Esophagus squamous epithelium (tissue), 5 donors: ENCODE measurements at regions not wholly inside any gene's neighbourhood (a gene's known extent, or its start where the extent isn't known, plus 50 kb on each side); places are given as distances from the start of the nearest gene placed in this dataset.

ENCODE experiments used
- DNase-seq: peaks from one replicate; lab custom pipeline; 2025; lab: John Stamatoyannopoulos, UW
- H3K27ac ChIP-seq, 4 donors: fragments of 200-600 bp; sonication (generic); one replicate each; pipeline ENCODE4 v1.5.1; 2016 to 2019; ENCODE audit warnings: mild to moderate bottlenecking in 1 of 4
- H3K27me3 ChIP-seq, 4 donors: fragments of 200-600 bp; sonication (generic); 1 replicate in 3 of 4; 2 replicates in 1 of 4; pipeline versions ENCODE4 v1.5.1 to v1.6.0; 2017 to 2021; ENCODE audit warnings: antibody characterized with exemption in 1 of 4
- H3K36me3 ChIP-seq, 3 donors: fragments of 200-600 bp; sonication (generic); one replicate each; pipeline ENCODE4 v1.5.1; 2016 to 2019
- H3K4me1 ChIP-seq, 3 donors: fragments of 200-600 bp; sonication (generic); one replicate each; pipeline ENCODE4 v1.5.1; 2017 to 2019
- H3K4me3 ChIP-seq, 4 donors: fragments of 200-600 bp; sonication (generic); 1 replicate in 3 of 4; 2 replicates in 1 of 4; pipeline ENCODE4 v1.5.1; 2016 to 2019; ENCODE audit warnings: mild to moderate bottlenecking in 2 of 4, moderate library complexity in 1 of 4
- H3K9me3 ChIP-seq, 3 donors: fragments of 200-600 bp; sonication (generic); one replicate each; pipeline ENCODE4 v1.5.1; 2016 to 2019
- CTCF ChIP-seq, 6 experiments: fragments of 450-650 bp in 4 of 6; fragments of 200-600 bp in 2 of 6; sonication (generic) in 2 of 6; IDR thresholded peaks; one replicate each; pipeline ENCODE4 v1.5.1; 2016 to 2019; ENCODE audit warnings: antibody characterized with exemption in 6 of 6, mild to moderate bottlenecking in 4 of 6, moderate library complexity in 4 of 6
- POLR2A ChIP-seq, 4 donors: fragments of 450-650 bp; IDR thresholded peaks; one replicate each; pipeline ENCODE4 v1.6.1; 2017; ENCODE audit warnings: antibody characterized with exemption in 4 of 4, mild to moderate bottlenecking in 4 of 4, moderate library complexity in 3 of 4
- WGBS, 2 donors: methylation state at CpG; one replicate each; pipeline ENCODE4 v1.1.5; 2018; 5-methylcytosine and 5-hydroxymethylcytosine counted together
- intact Hi-C: fragments of 100-400 bp; cut with DNase I; formaldehyde crosslinking; loops from one replicate; pipeline ENCODE4 v1.15.0; 2022
- donor health status: DM: yes; HTN: yes; CAD: no.

DNA sequence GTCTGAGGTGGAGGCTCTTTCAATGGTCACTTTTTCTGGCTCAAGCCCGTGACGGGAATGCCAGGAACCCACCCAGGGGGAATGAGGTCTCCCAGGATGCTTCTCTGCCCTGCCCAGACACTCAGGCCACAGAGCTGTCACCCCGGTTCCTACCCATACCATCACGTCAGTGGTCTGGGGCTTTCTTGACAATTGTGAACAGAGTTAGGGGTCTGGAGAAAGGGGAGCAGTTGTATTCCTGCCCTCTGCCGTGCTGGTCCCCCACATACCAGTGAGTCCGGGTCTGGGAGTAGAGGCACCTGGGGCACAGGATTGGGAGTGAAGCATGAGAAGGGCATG lies 97.2 kb downstream of the B3GNT2 start:
- peak overlapping the region in 1 of 4 donors; percentile 17 for H3K4me3 ChIP-seq
- intact Hi-C loops, result no loop called here
- WGBS, 2 donors, result 82% methylated on average over 2 of the region's 6 CpGs; no CpG with 5 or more reads in 1 of the 2 donors
- H3K4me1 ChIP-seq, result peaks cover 14 to 49% (median 27%) of the 10 kb centered on the region in 3 donors
- no peaks in the 10 kb centered on the region for H3K9me3 ChIP-seq
- peak overlapping the region; percentile 82 to 89 (median 86) for H3K27ac ChIP-seq
- DNase-seq, result no peak
- H3K36me3 ChIP-seq, result no peaks in the 10 kb centered on the region
- TF ChIP-seq CTCF (IDR thresholded peaks at IDR 0.05) (no peak), POLR2A (IDR thresholded peaks at IDR 0.05) (no peak)
- H3K27me3 ChIP-seq, result no peaks in the 10 kb centered on the region

DNA sequence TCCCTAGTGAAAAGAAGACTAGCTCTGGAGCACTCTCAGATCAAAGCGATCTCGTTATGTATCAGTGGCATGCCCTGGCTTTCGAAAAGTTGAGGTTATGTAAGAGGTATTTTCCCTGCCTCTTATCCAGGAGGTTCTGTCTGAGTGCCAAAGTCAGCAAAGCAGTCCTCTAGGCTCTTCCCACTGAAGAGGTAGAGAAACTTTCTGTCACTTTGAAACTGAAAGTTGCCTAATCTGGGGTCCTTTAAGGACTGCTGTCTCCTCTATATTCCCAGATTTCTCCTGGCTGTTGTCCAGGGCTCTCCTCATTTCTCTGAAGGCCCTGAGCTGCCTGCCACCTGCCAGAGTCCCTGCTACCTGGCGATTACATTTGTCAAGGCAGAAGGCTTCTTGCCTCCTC lies 96.3 kb downstream of the B3GNT2 start:
- intact Hi-C loops, result no loop called here
- Histone ChIP-seq H3K9me3 (no peaks in the 10 kb centered on the region), H3K27ac (peak overlapping the region in 3 of 4 donors; percentile 82 to 89 (median 88)), H3K4me1 (peaks cover 14 to 56% (median 33%) of the 10 kb centered on the region in 3 donors), H3K4me3 (peak overlapping the region in 1 of 4 donors; percentile 26), H3K27me3 (no peaks in the 10 kb centered on the region), H3K36me3 (no peaks in the 10 kb centered on the region)
- WGBS, 2 donors, result 18 to 32% methylated on average over 3 to 4 of the region's 4 CpGs
- DNase-seq, result no peak
- TF ChIP-seq POLR2A (IDR thresholded peaks at IDR 0.05), result no peak
- no peak for TF ChIP-seq CTCF (IDR thresholded peaks at IDR 0.05)

DNA sequence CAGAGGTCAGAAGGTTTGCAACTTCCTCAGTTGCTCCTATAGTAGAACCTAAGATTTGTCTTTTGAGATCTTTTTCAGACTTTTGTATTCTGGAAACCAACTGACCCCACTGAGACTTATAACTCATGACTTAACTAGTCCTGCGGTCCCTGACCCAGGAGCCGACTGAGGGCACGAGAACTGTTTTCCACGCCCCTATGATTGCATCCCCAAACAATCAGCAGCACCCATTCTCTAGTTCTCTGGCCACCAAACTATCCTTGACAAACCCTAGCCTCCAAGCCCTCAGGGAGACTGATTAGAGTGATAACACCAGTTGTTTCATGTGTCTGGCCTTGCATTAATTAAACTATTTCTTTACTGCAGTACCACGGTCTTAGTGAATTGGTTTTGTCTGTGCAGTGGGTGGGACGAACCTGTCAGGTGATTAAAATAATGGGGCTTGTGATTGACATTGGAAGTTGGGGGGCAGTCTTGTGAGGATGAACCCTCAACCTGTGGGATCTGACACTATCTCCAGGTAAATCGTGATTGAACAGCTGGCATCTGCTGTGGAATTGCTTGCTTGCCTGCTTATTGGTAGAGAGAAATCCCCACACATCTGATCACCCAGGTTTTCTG lies 95.7 kb downstream of the B3GNT2 start:
- Histone ChIP-seq H3K4me3 (no peak overlapping the region), H3K27ac (peak overlapping the region in 3 of 4 donors; percentile 82 to 89 (median 88)), H3K36me3 (no peaks in the 10 kb centered on the region), H3K4me1 (peaks cover 14 to 56% (median 33%) of the 10 kb centered on the region in 3 donors), H3K27me3 (no peaks in the 10 kb centered on the region), H3K9me3 (no peaks in the 10 kb centered on the region)
- DNase-seq, result no peak
- intact Hi-C loops, result no loop called here
- TF ChIP-seq CTCF (IDR thresholded peaks at IDR 0.05) (no peak), POLR2A (IDR thresholded peaks at IDR 0.05) (no peak)
- 68 to 74% methylated on average over 7 of the region's 7 CpGs for WGBS, 2 donors

GRCh38 chr2:62291052-62291451 lies 95.1 kb downstream of the B3GNT2 start:
- Histone ChIP-seq H3K36me3 (no peaks in the 10 kb centered on the region), H3K27ac (no peak overlapping the region), H3K9me3 (no peaks in the 10 kb centered on the region), H3K4me3 (no peak overlapping the region), H3K4me1 (peaks cover 14 to 56% (median 33%) of the 10 kb centered on the region in 3 donors), H3K27me3 (no peaks in the 10 kb centered on the region)
- intact Hi-C loops, result no loop called here
- TF ChIP-seq POLR2A (IDR thresholded peaks at IDR 0.05), result no peak
- 86 to 88% methylated on average over 1 of the region's 1 CpG for WGBS, 2 donors
- DNase-seq, result no peak

DNA sequence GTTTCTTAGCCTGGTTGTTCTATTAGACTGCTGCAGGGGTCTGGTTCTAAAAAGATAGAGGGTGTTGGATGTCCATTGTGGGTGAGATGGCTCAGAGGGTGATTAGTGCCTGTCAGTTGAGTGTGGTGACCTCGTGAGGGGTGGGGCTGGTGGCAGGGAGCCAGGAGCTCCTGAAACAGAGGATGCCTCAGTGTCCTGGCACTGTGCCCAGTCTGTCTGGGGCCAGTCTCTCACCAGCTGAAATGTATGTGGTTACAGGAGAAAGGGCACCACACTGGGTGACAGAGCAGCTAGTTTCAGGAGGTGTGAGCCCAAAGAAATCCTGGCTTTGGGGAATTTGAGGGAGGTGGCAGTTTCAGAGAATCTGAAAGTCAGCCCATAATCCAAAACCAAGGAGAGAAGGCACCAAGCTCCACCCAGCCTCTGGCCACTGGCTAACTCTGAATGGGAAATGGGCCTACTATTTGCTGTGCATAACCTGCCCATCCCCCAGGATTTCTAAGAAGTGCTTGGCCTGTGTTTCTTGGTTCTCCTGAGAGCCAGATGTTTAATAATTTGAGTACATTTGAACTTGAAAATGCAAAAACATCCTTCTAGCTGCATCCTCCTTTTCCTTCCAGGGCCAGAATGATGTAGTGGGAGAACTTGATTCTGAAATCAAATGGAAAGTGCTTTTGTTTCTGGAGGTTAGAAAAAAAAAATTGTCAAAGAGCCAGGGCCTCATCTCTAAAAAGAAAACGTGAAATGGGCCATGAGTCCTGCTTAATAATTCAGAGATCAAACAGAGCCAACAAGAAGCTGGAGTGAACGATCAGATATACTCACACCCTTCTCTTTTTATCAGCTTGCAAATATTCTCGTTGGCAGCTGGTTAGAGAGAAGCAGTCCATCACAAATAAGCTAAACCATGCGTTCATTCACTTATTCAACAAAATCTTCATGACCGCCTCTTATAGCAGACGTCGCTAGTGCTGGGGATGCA lies 92.3 kb downstream of the B3GNT2 start:
- TF ChIP-seq POLR2A (IDR thresholded peaks at IDR 0.05), result no peak
- no peak for TF ChIP-seq CTCF (IDR thresholded peaks at IDR 0.05)
- DNase-seq, result no peak
- Histone ChIP-seq H3K27ac (peak overlapping the region in 1 of 4 donors; percentile 29), H3K36me3 (no peaks in the 10 kb centered on the region), H3K4me1 (peaks cover 5 to 33% (median 21%) of the 10 kb centered on the region in 3 donors), H3K9me3 (peaks cover 0 to 11% (median 10%) of the 10 kb centered on the region in 3 donors), H3K4me3 (no peak overlapping the region), H3K27me3 (no peaks in the 10 kb centered on the region)
- intact Hi-C loops, result no loop called here
- 68 to 72% methylated on average over 7 to 8 of the region's 8 CpGs for WGBS, 2 donors
